K562 (cell line): ENCODE measurements at regions not wholly inside any gene's neighbourhood (a gene's known extent, or its start where the extent isn't known, plus 50 kb on each side); places are given as distances from the start of the nearest gene placed in this dataset.
A peak's percentile ranks its signal among the peaks of the same experiment; 100 is the strongest.

Source experiments
- CREB5 ChIP-seq: fragments of 250-450 bp; sonication (Bioruptor Pico); IDR thresholded peaks from 2 replicates; pipeline ENCODE4 v1.5.0; 2020; ENCODE audit warnings: mild to moderate bottlenecking
- CREM ChIP-seq: IDR thresholded peaks from 2 replicates; pipeline ENCODE4 v1.6.1; 2014; ENCODE audit warnings: antibody characterized with exemption, low read depth
- FOSL1 ChIP-seq: fragments of 200-800 bp; sonication (Bioruptor generic); conservative IDR thresholded peaks from 2 replicates; pipeline ENCODE4 v1.6.1; 2016; ENCODE audit warnings: missing genetic modification characterization, missing compliant biosample characterization
- GMEB1 ChIP-seq: fragments of 250-450 bp; sonication (Bioruptor Pico); IDR thresholded peaks from 2 replicates; pipeline ENCODE4 v1.4.0; 2020; ENCODE audit warnings: mild to moderate bottlenecking
- JUN ChIP-seq, 2 experiments: sonication (generic) in 1 of 2; formaldehyde crosslinking in 1 of 2; IDR thresholded peaks; 2 replicates each; pipeline versions ENCODE4 v1.6.1 to v1.8.0; 2012 to 2022; ENCODE audit warnings: borderline replicate concordance in 2 of 2, mild to moderate bottlenecking in 2 of 2, improper control_type of control experiment in 1 of 2, low read depth in 1 of 2, low read length in 1 of 2, missing genetic modification reagents in 1 of 2
- KLF6 ChIP-seq: fragments of 250-450 bp; sonication (Bioruptor Pico); IDR thresholded peaks from 2 replicates; pipeline ENCODE4 v1.4.0; 2020; ENCODE audit warnings: mild to moderate bottlenecking, moderate library complexity, borderline replicate concordance
- MTA3 ChIP-seq: fragments of 450-650 bp; formaldehyde crosslinking; IDR thresholded peaks from 2 replicates; pipeline ENCODE4 v1.6.1; 2017; ENCODE audit warnings: mild to moderate bottlenecking, borderline replicate concordance
- PHF20 ChIP-seq: fragments of 450-650 bp; IDR thresholded peaks from 2 replicates; pipeline ENCODE4 v1.6.1; 2018; ENCODE audit not compliant: partially characterized antibody
- RBM17 ChIP-seq: fragments of 200-400 bp; formaldehyde crosslinking; IDR thresholded peaks from 2 replicates; pipeline ENCODE4 v1.6.1; 2017; ENCODE audit warnings: low read depth, mild to moderate bottlenecking, low read length, borderline replicate concordance
- SIX5 ChIP-seq, 2 experiments: IDR thresholded peaks; 2 replicates each; pipeline ENCODE4 v1.6.1; 2011; ENCODE audit warnings: low read length in 2 of 2, borderline replicate concordance in 1 of 2, low read depth in 1 of 2, mild to moderate bottlenecking in 1 of 2, moderate library complexity in 1 of 2; ENCODE audit not compliant: insufficient read depth in 1 of 2
- TCF3 ChIP-seq: sonication (generic); formaldehyde crosslinking; IDR thresholded peaks from 2 replicates; pipeline ENCODE4 v1.4.0; 2020; ENCODE audit warnings: mild to moderate bottlenecking, missing genetic modification reagents
- TFAM ChIP-seq: fragments of 250-450 bp; sonication (Bioruptor Pico); conservative IDR thresholded peaks from 2 replicates; pipeline ENCODE4 v1.5.0; 2021; ENCODE audit warnings: mild to moderate bottlenecking, moderate library complexity
- THAP12 ChIP-seq: fragments of 250-450 bp; sonication (Bioruptor Pico); IDR thresholded peaks from 2 replicates; pipeline ENCODE4 v1.9.0; 2021; ENCODE audit warnings: mild to moderate bottlenecking, inconsistent platforms
- YBX1 ChIP-seq: fragments of 450-650 bp; IDR thresholded peaks from 2 replicates; pipeline ENCODE4 v1.7.1; 2016; ENCODE audit warnings: mild to moderate bottlenecking
- ZEB2 ChIP-seq: fragments of 450-650 bp; IDR thresholded peaks from 2 replicates; pipeline ENCODE4 v1.6.1; 2016
- ZFP36 ChIP-seq: fragments of 150-350 bp; IDR thresholded peaks from 2 replicates; pipeline ENCODE4 v1.6.1; 2018; ENCODE audit warnings: low read length, low read depth; ENCODE audit not compliant: partially characterized antibody
- ZNF584 ChIP-seq: fragments of 200-800 bp; sonication (Bioruptor generic); IDR thresholded peaks from 2 replicates; pipeline ENCODE4 v1.6.1; 2016; ENCODE audit warnings: low read depth, mild to moderate bottlenecking, missing genetic modification characterization, missing compliant biosample characterization
- TF ChIP-seq, protein P1 (sequence below), 2 experiments: IDR thresholded peaks in 1 of 2; conservative IDR thresholded peaks in 1 of 2; 2 replicates each; pipeline ENCODE4 v1.6.1; 2016; ENCODE audit warnings: low read depth in 2 of 2, mild to moderate bottlenecking in 1 of 2, missing compliant biosample characterization in 1 of 2, missing genetic modification characterization in 1 of 2, moderate library complexity in 1 of 2
- TF ChIP-seq, protein P2 (sequence below): sonication (generic); formaldehyde crosslinking; IDR thresholded peaks from 2 replicates; pipeline ENCODE4 v1.8.1; 2022; ENCODE audit warnings: missing genetic modification reagents

DNA sequence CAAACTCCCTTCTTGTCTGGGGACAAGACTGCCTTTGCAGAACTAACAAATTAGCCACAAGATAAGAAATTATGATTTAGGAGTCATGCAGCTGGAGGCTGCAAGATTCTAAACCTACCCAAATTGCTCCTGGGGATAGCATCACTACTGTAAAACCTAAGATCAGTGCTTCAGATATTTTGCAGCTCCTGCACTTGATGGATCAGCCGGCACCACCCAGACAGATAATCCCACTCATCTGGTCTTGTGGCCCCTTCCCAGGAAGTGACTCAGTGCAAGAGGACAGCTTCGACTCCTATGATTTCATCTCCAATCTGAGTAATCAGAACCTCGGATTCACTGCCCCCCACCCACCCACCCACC is 181.9 kb downstream of the AKR1D1 start (continued):
- TF ChIP-seq JUN (IDR thresholded peaks at IDR 0.05; ENCODE audit: borderline replicate concordance, low read depth, low read length) (peak; percentile 55; the same call in 1 of the 2 replicates), JUN (CRISPR knock-in tag; IDR thresholded peaks at IDR 0.05; ENCODE audit: borderline replicate concordance) (no peak), TCF3 (CRISPR knock-in tag) (no peak), KLF6 (no peak), SIX5 (IDR thresholded peaks at IDR 0.05; ENCODE audit: borderline replicate concordance in 1 of 2, insufficient read depth in 1 of 2, low read depth in 1 of 2, low read length in 2 of 2) (no peak), CREM (0 out of 2 replicates have a peak, but pooled peaks have one; percentile 7), THAP12 (CRISPR knock-in tag) (no peak), RBM17 (no peak), TFAM (CRISPR knock-in tag) (no peak), MTA3 (no peak), ZEB2 (no peak), PHF20 (no peak), FOSL1 (tag) (peak; percentile 26; the same call in 1 of the 2 replicates), CREB5 (CRISPR knock-in tag) (peak; percentile 21; the same call in 1 of the 2 replicates), YBX1 (no peak), GMEB1 (CRISPR knock-in tag) (no peak), ZFP36 (no peak), ZNF584 (CRISPR knock-in tag) (no peak)
- TF ChIP-seq, protein P1, sequence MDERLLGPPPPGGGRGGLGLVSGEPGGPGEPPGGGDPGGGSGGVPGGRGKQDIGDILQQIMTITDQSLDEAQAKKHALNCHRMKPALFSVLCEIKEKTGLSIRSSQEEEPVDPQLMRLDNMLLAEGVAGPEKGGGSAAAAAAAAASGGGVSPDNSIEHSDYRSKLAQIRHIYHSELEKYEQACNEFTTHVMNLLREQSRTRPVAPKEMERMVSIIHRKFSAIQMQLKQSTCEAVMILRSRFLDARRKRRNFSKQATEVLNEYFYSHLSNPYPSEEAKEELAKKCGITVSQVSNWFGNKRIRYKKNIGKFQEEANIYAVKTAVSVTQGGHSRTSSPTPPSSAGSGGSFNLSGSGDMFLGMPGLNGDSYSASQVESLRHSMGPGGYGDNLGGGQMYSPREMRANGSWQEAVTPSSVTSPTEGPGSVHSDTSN (CRISPR knock-in tag; IDR thresholded peaks at IDR 0.05; ENCODE audit: low read depth): no peak
- TF ChIP-seq, protein P1 (tag; conservative IDR thresholded peaks at IDR 0.05; ENCODE audit: low read depth): peak; percentile 14; the same call in 1 of the 2 replicates
- TF ChIP-seq, protein P2, sequence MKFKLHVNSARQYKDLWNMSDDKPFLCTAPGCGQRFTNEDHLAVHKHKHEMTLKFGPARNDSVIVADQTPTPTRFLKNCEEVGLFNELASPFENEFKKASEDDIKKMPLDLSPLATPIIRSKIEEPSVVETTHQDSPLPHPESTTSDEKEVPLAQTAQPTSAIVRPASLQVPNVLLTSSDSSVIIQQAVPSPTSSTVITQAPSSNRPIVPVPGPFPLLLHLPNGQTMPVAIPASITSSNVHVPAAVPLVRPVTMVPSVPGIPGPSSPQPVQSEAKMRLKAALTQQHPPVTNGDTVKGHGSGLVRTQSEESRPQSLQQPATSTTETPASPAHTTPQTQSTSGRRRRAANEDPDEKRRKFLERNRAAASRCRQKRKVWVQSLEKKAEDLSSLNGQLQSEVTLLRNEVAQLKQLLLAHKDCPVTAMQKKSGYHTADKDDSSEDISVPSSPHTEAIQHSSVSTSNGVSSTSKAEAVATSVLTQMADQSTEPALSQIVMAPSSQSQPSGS (CRISPR knock-in tag): no peak
